HK-2 (cell line): ENCODE measurements at regions not wholly inside any gene's neighbourhood (a gene's known extent, or its start where the extent isn't known, plus 50 kb on each side); places are given as distances from the start of the nearest gene placed in this dataset.
"Not testable (repeated sequence)": the region's sequence is repeated elsewhere in the genome, so short reads cannot be mapped to it uniquely, and the experiment has no call there.

Experiments used
- DNase-seq: peaks from one replicate; pipeline ENCODE4 v3.0.0-alpha.2; 2018; ENCODE audit not compliant: unreplicated experiment

DNA sequence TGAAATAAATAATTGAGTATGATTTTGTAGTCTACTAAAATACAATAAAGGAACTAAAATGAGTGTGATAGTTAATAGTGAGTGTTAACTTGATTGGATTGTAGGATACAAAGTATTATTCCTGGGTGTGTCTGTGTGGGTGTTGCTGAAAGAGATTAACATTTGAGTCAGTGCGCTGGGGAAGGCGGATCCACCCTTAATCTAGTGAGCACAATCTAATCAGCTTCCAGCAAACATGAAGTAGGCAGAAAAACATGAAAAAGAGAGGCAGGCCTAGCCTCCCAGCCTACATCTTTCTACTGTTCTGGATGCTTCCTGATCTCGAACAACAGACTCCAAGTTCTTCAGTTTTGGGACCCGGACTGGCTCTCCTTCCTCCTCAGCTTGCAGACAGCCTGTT lies 1716.6 kb downstream of the MRPL39 start:
- no peak for DNase-seq

DNA sequence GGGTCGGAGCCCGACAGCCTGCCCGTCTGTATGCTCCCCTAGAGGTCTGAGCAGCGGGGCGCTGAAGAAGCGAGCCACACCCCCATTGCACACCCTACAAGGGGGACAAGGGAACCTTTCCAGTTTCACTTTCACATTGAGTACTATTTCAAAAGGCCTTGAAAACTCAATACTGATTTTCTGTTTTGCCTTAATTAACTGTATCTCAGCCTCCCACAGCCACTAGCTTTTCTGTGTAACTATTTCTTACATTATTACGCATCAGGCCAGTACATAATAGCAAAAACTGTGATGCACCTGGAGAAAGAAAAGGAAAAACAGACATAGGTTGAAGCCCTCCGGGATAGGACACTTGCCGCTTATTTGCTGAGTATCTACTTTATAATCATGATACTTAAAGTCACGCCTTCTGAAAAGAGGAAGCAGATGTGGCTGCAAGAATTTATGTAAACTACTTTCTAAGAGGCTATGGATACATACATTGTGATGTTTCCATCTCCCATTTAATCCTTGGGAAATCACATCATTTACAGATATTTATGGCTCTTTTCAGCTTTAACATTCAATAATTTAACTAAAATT lies 1719.5 kb downstream of the MRPL39 start:
- DNase-seq = no peak

DNA sequence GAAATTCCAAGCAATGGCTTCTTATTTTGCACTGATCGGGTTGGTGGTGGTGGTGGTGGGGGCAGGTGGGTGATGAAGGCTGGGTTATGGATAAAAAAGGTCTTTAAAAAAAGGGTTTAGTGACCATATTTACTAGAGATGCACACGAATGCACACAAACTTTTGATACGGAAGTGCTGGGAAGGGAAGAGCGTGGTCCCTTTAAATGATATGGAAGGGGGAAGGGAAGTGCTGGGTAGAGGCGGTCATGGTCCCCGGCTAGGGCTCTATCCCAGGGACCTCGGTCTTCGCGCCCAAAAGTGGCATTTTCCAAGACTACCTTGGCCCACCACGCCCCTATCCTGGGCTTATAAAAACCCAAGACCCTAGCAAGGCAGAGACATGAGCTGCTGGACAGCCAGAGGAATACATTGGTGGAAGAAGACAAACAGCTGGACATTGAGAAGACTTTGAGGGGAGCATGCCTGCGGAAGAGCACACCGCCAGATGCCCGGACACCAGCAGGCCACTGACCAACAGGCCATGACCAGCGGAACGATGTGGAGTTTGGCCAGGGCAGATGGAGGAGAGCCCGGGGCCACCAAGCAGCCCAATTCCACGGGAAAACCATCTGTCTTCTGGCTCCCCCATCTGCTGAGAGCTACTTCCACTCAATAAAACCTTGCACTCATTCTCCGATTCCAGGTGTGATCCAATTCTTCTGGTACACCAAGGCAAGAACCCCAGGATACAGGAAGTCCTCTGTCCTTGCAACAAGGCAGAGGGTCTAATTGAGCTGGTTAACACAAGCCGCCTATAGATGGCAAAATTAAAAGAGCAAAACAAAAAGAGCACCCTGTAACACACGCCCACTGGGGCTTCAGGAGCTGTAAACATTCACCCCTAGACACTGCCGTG lies 1720.2 kb downstream of the MRPL39 start:
- DNase-seq = no peak

DNA sequence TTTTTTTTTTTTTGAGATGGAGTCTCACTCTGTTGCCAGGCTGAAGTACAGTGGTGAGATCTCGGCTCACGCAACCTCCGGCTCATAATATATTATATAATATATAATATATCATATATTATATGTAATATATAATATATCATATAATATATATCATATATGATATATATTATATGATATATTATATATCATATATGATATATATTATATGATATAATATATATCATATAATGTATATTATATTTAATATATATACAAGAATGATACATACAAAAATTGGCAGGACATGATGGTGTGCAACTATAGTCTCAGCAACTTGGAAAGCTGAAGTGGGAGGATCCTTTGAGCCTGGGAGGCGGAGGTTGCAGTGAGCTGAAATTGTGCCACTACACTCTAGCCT lies 1725.5 kb downstream of the MRPL39 start:
- no peak for DNase-seq

DNA sequence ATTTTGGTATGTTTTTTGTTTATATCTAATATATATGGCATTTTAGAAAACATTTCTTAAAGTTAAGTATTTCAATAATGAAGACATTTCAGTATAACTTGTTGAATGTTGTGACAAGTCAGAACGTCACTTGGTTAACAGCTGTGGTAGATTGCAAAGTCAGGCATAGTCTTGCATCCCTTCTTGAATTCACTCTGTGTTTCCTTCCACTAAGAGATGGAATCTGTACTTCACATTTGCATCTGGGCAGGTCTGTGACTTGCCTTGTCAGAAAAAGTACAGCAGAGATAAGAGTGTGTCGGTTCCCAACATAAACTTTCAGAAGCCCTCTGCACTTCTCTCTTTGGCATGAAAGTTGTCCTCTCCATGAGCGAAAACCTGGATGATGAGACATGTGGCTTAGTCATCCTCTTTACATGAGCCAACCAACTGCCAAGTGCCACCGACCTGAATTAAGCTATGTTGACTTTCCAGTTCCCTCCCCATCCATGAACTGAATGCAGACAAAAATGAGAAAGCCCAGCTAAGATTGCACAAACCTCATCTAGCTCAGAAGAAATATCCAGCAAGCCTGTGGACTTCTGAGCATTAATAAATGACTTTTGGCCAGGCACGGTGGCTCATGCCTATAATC lies 1730.2 kb downstream of the MRPL39 start:
- no peak for DNase-seq

DNA sequence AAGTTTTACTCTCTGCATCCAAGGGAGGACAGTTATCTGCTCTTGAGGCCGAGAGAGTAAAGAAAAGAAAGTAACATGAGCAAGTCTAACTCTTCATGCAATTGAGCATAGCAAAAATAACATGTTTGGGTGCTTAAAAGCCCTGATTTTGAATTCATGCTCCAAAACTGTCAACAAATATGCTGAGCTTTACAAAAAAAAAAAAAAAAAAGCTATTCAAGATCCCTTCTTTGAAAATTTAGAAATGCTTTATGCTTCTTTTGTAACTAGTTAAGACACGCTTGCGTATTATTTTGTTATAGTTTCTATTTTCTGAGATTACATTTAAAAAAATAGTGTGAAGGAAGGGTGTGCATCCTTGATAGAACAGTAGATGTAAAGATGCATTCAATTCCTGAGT lies 1733.0 kb downstream of the MRPL39 start:
- DNase-seq = no peak

DNA sequence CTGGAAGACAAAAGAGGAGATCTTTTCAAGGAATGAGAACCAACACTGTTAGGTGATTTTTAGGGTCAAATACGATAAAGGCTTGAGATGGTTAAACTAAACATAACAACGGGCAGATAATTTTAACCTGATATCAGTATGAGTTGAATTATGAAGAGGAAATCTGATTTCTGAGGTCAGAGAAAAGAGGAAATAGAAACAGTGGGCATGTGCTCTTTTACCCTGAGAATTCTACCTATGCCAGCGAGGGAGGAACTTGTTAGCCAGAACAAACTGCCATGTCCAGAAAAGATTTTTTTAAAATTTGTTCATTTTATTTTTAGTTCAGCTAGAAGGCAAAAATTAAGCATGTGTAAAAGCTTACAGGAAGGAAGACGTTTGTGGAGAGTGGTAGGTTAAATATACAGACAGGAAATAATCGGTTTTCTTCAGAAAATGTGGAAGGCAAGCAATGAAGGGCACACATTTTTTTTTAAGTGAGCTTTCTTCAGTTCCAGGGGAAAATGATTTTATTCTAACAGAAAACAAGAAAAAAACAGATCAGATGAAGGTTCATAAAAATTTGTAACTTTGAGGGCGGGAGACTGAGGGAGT lies 1745.3 kb downstream of the MRPL39 start:
- DNase-seq = no peak

DNA sequence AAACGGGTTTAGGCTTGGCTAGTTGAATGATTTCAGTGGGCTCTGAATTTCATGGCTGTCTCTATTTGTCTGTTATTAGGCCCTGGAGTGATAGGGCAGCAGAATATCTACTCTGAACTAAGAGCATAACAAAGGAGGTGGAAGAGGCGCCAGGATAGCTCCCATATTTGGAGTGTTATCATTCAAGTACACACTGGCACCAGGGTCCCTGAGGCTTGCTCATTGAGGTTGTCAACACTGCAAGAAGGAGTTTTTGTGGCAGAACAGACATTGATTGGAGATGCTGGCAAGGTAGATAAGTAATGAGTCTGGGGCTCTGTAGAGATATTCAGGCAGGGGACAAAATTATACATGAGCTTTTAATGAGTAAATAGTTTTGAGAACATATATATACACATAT lies 1748.4 kb downstream of the MRPL39 start:
- DNase-seq = no peak

DNA sequence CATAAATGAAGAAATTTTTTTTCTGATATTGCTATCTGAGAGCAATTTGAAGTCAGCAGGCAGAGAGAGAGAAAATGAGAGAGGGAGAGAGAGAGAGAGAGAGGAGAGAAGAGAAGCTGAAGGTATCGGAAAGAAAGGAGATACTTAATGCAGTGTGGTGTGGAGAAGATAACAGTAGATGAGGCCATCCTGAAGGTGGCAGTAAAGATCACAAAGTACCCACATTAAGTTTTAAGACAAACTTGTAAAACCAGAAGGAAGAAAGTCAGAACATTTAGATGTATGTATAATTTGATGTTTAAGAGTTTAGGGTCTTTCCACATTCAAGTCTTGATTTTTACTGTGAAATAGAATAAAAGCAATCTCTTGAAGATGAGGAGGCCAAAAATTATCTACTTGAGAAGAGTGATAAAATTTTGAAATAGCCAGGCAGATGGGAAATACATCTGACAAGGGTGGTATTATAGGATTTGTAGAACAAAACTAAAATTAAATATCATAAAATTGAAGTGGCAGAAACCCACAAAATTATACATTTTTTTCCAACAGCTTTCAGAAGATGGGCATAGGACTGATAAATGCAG lies 1753.4 kb downstream of the MRPL39 start:
- no peak for DNase-seq

DNA sequence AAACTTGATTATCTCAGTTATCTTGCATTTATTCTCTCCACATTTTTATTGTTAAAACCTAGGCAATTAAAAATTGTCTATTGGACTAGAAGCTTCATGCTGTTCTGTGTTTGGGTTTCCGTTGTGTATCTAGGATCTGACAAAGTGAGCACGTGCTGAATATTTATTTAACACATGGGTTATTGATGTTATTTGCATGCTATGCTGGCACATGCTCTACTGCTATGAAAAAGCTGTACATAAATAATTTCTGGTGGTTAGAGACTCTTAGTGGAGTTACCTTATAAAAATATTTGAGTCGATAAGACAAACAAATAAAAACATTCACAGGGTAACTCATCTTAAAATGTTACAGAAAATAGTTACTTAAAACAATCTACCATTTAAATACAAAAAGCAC lies 1769.7 kb downstream of the MRPL39 start:
- no peak for DNase-seq

DNA sequence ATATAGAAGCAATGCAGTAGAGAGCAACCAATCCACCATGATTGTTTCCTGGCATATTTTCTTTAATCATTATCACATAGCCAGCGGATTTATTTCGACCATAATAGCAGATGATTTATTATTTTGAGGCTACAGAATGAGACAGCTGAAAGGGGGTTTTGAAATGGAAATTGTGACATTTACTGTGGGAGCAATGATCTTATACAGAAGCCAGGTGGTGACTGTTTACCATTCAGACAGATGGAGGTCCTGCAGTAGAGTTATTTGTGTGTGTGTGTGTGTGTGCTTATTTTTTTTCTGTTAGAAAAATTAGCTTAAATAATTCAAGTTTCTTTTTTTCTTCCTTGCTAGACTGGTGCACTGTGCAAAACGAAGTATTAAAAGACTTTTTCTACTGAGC lies 1784.5 kb downstream of the MRPL39 start:
- DNase-seq = no peak

DNA sequence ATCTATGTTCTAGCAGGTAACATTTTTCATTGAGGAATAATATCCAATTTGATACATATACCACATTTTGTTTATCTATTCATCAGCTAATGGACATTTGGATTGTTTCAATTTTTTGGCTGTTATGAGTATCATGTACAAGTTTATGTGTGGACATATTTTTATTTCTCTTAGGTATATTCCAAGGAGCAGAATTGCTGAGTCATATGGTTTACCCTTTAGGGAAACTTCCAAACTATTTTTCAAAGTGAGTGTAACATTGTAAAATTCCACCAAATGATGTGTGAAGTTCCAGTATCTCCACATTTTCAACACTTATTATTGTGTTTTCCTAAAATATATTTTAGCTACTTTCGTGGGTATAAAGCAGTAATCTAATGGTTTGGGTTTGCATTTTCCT lies 1789.9 kb downstream of the MRPL39 start:
- DNase-seq = no peak

DNA sequence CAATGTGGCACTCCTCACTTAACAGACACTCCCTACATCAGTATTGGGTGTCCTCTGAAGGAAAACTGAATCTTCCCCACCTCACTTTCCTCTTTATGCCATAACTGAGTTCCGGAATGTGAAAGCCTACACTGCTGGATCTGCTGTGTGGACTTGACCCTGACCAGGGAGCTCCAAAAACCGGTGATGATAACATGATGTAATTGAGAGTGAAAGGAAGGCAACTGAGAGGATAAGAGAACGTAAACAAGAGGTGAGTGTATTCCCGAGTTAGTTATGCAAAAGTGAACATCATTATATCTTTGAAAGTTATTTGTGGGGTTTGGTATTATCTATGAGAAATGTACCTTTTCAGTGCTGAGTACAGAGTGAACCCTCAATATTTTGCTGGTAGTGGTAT lies 1794.8 kb downstream of the MRPL39 start:
- no peak for DNase-seq

DNA sequence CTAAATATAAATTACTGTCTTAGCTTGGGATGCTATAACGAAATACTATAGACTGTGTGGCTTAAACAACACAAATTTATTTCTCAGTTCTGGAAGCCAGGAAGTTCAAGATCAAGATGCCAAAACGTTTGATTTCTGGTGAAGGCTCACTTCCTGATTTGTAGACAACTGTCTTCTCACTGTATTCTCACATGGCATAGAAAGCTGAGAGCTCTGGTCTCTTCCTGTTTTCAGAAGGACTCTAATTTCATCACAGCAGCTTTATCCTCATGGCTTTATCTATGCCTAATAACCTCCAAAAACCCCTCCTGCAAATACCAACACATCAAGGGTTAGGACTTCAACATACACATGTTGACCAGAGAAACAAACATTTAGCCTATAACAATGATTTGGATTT lies 1795.5 kb downstream of the MRPL39 start:
- DNase-seq = no peak

DNA sequence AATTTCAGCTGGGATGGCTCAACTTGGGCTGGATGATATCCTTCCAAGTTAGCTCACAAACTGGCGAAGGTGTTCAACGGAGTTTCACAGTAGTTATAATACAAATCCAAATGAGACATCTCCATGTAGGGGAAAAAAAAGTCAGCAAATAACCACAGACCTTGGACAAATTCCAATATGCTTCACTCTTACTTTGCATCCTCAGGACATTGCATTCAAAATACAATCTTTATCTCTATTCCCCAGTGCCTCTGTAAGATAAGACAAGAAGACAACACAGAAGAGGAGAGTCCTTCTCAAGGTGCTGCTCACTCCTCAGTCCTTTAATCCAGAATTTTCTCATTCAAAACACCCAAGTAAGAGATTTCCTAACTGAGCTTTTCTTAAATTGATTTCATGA lies 1797.7 kb downstream of the MRPL39 start:
- DNase-seq = no peak

DNA sequence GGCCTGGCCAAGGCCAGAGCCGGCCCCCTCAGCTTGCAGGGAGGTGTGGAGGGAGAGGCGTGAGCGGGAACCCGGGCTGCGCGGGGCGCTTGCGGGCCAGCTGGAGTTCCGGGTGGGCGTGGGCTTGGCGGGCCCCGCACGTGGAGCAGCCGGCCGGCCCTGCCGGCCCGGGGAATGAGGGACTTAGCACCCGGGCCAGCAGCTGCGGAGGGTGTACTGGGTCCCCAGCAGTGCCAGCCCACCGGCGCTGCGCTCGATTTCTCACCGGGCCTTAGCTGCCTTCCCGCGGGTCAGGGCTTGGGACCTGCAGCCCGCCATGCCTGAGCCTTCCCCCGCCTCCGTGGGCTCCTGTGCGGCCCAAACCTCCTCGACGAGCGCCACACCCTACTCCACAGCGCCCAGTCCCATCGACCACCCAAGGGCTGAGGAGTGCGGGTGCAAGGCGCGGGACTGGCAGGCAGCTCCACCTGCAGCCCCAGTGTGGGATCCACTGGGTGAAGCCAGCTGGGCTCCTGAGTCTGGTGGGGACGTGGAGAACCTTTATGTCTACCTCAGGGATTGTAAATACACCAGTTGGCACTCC lies 1800.2 kb downstream of the MRPL39 start:
- not testable (repeated sequence) for DNase-seq

DNA sequence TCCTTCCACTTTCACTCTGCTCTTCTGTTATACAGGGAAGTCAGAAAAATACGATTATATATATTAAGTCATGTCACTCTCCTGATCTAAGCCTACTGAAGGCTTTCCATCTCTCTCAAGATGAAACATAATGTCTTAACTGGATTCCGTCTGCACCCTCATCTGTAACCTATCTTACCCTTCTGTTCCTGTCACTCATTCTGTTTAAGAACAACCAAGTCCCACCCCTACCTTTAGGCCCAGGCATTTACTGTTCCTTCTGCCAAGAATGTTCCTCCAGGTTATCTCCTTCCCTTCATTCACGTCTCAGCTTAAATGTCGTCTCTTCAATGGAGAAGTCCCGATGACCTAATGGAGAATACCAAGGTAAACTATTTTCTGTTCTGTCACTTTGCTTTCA lies 1802.4 kb downstream of the MRPL39 start:
- no peak for DNase-seq

DNA sequence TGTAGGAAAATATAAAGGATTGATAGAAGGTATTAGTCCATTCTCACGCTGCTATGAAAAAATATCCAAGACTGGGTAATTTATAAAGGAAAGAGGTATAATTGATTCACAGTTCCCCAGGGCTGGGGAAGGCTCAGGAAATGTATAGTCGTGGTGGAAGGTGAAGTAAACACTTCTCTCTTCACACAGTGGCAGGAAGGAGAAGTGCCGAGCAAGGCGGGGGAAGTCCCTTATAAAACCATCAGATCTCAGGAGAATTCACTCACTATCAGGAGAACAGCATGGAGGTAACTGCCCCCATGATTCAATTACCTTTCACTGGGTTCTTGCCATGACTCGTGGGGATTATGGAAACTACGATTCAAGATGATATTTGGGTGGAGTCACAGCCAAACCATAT lies 1806.0 kb downstream of the MRPL39 start:
- DNase-seq = no peak

DNA sequence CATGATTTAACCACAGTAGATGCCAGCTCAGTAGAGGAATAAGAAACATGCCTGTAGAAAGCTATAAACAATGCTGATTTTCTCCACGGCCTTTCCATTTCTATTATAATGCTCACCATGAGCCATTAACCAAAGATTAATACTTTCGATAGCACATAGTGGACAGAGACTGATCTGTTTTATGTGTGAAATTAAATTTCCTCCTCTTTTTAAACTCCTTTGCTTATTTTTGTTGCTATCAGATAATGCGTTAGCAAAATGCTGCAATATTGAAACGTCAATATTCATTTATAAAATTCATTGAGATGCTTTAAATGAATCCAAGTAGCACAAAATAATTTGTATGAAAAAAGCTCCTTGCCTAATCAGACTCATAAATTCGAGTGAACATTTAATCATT lies 1807.9 kb downstream of the MRPL39 start:
- DNase-seq = no peak

DNA sequence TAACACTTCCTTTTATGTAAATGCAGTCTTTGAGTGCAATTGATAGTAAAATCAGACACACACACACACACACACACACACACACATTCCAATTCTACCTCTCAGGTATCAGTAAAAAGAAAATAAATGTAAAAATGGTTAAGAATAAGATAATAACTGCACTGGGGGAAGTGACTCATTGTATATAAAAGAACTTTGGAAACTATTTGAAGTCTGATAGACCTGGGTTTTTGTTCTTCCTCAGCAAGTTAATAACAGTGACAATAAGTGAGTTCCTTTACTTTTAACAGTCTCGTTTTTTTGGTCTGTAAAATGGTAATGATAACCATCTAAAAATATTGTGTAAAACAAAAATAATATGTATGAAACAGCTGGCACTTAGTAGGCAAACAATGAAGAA lies 1815.0 kb downstream of the MRPL39 start:
- no peak for DNase-seq

DNA sequence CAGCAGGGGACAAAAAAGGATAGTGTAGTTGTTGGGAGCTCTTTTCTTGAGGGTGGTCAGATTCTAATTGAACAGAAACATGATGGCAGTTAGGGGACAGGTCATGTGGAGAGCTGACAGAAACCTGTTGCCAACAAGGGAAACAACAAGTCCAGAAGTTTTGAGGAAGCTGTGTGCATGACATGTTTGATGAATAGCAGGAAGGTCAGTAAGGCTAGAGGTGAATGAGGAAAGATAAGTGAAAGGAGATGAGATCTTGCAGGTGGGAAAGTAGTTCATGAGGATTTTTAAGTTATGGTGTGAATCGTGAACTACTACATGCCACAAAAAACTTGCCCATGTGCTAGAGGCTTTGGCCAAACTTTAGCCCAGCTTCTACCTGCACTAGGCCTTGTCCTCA lies 1817.4 kb downstream of the MRPL39 start:
- no peak for DNase-seq

DNA sequence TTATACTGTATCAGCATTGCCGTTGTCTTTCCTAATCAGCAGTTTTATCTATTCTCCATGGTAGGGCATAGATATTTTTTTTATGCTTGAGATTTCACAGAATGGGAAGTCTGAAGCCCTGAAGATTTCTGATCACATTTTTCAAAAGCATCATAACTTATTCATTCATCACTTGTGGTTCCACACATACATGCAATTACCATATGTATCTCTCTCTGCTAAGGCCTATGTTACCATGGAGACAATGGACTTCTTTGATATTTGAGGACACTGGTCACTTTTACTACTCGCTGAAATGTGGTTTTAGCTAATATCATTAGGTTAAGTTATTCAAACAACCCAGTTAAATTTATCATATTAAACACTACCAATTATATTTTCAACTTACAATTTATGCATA lies 1827.0 kb downstream of the MRPL39 start:
- DNase-seq = no peak
